ENCODE measurements at regions not wholly inside any gene's neighbourhood (a gene's known extent, or its start where the extent isn't known, plus 50 kb on each side); places are given as distances from the start of the nearest gene placed in this dataset.

- TF ChIP-seq, protein P1, sequence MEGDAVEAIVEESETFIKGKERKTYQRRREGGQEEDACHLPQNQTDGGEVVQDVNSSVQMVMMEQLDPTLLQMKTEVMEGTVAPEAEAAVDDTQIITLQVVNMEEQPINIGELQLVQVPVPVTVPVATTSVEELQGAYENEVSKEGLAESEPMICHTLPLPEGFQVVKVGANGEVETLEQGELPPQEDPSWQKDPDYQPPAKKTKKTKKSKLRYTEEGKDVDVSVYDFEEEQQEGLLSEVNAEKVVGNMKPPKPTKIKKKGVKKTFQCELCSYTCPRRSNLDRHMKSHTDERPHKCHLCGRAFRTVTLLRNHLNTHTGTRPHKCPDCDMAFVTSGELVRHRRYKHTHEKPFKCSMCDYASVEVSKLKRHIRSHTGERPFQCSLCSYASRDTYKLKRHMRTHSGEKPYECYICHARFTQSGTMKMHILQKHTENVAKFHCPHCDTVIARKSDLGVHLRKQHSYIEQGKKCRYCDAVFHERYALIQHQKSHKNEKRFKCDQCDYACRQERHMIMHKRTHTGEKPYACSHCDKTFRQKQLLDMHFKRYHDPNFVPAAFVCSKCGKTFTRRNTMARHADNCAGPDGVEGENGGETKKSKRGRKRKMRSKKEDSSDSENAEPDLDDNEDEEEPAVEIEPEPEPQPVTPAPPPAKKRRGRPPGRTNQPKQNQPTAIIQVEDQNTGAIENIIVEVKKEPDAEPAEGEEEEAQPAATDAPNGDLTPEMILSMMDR (optimal IDR thresholded peaks at IDR 0.05 in 1 of 3, IDR thresholded peaks at IDR 0.05 in 1 of 3, conservative IDR thresholded peaks at IDR 0.05 in 1 of 3; ENCODE audit: extremely low read depth in 1 of 3, insufficient read depth in 2 of 3, low read length in 3 of 3): no peak
- TF ChIP-seq EZH2 (IDR thresholded peaks at IDR 0.05; ENCODE audit: low read length): no peak
Measured at GRCh38 chr2:201973305-201973928, 60.2 kb upstream of the FZD7 start.
